ENCODE measurements at regions not wholly inside any gene's neighbourhood (a gene's known extent, or its start where the extent isn't known, plus 50 kb on each side); places are given as distances from the start of the nearest gene placed in this dataset.

DNA sequence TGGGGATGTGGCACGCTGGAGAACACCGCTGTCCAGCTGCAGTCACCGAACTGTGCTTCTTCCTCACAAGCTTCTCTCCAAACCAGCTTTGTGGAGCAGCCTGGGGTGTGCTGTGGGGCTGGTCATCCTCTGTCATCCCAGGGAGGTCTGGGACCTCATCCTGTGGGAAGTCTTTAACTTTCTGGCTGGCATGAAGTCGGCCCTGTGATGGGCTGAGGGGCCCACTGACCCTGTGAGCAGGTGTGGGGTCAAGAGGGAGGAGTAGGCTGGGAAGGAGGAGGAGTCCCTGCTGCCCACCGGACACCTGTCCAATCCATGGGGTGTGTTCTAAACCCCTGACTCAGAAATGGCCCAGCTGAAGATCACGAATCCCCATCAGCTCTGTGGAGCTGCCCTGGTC, 136.2 kb upstream of the SHH start:
- TF ChIP-seq, protein P1, sequence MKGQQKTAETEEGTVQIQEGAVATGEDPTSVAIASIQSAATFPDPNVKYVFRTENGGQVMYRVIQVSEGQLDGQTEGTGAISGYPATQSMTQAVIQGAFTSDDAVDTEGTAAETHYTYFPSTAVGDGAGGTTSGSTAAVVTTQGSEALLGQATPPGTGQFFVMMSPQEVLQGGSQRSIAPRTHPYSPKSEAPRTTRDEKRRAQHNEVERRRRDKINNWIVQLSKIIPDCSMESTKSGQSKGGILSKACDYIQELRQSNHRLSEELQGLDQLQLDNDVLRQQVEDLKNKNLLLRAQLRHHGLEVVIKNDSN (IDR thresholded peaks at IDR 0.05): no peak
- TF ChIP-seq, protein P2, sequence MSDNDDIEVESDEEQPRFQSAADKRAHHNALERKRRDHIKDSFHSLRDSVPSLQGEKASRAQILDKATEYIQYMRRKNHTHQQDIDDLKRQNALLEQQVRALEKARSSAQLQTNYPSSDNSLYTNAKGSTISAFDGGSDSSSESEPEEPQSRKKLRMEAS (IDR thresholded peaks at IDR 0.05): no peak
- TF ChIP-seq, protein P3, sequence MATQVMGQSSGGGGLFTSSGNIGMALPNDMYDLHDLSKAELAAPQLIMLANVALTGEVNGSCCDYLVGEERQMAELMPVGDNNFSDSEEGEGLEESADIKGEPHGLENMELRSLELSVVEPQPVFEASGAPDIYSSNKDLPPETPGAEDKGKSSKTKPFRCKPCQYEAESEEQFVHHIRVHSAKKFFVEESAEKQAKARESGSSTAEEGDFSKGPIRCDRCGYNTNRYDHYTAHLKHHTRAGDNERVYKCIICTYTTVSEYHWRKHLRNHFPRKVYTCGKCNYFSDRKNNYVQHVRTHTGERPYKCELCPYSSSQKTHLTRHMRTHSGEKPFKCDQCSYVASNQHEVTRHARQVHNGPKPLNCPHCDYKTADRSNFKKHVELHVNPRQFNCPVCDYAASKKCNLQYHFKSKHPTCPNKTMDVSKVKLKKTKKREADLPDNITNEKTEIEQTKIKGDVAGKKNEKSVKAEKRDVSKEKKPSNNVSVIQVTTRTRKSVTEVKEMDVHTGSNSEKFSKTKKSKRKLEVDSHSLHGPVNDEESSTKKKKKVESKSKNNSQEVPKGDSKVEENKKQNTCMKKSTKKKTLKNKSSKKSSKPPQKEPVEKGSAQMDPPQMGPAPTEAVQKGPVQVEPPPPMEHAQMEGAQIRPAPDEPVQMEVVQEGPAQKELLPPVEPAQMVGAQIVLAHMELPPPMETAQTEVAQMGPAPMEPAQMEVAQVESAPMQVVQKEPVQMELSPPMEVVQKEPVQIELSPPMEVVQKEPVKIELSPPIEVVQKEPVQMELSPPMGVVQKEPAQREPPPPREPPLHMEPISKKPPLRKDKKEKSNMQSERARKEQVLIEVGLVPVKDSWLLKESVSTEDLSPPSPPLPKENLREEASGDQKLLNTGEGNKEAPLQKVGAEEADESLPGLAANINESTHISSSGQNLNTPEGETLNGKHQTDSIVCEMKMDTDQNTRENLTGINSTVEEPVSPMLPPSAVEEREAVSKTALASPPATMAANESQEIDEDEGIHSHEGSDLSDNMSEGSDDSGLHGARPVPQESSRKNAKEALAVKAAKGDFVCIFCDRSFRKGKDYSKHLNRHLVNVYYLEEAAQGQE (IDR thresholded peaks at IDR 0.05; ENCODE audit: low read depth): no peak
- TF ChIP-seq RAD21 (IDR thresholded peaks at IDR 0.05; ENCODE audit: low read depth) (no peak), EP300 (IDR thresholded peaks at IDR 0.05; ENCODE audit: borderline replicate concordance) (no peak), ZBTB7A (IDR thresholded peaks at IDR 0.05; ENCODE audit: low read depth) (no peak), CREB1 (IDR thresholded peaks at IDR 0.05; ENCODE audit: low read depth) (no peak), NFIC (IDR thresholded peaks at IDR 0.05) (no peak), TCF12 (IDR thresholded peaks at IDR 0.05; ENCODE audit: low read depth) (no peak), TAF1 (IDR thresholded peaks at IDR 0.05; ENCODE audit: low read depth) (no peak), YY1 (IDR thresholded peaks at IDR 0.05; ENCODE audit: low read depth) (no peak), FOXM1 (IDR thresholded peaks at IDR 0.05; ENCODE audit: borderline replicate concordance, low read depth) (no peak), CEBPB (IDR thresholded peaks at IDR 0.05) (no peak), TEAD4 (IDR thresholded peaks at IDR 0.05) (no peak)

DNA sequence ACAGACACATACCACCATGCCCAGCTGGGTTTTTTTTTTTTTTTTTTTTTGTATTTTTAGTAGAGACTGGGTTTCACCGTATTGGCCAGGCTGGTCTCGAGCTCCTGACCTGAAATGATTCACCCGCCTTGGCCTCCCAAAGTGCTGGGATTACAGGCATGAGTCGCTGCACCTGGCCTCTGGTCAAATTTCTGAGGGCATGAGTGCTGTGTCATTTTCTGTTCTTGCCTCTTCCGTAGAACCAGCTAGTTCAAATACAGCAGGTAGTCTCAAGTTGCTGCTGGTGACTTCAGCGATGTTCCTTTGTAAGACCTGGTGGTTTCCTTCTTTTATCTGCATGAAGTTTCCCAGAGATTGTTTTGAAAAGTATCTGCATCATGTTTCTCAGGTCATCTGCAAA, 134.8 kb upstream of the SHH start:
- TF ChIP-seq, protein P2 (IDR thresholded peaks at IDR 0.05): no peak
- TF ChIP-seq TAF1 (IDR thresholded peaks at IDR 0.05; ENCODE audit: low read depth): no peak
- no peak for TF ChIP-seq CEBPB (IDR thresholded peaks at IDR 0.05)
- no peak for TF ChIP-seq TCF12 (IDR thresholded peaks at IDR 0.05; ENCODE audit: low read depth)

DNA sequence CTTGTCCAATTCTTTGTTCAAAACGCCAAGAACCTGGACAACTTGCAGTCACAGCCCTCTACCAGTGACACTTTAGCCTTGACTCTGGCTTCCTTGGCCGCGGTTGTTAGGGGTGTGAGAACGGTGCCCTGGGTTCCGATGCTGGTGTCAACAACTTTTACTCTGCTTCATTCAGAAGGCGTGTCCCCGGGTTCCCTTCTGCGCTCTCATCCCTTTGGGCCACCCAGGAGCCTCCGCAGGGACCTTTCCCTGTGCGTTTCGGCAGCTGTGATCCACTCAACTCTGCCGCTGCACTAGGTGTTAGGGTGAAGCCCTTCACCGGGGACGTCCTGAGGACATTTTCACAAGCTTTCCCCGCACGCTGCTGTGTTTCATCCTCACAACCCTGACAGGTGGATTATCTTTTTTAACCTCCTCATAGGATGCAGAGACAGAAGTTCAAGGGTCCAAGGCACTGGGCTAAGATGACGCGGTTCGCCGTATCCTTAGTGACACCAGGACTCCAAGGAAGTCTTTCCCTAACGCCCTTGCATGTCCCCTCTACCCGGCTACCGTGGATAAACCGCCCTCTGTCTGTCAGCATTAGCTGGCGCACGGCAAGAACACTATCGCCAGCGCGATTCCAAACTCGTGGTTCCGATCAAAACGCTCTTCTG, 133.5 kb upstream of the SHH start:
- TF ChIP-seq, protein P1 (IDR thresholded peaks at IDR 0.05): no peak
- no peak for TF ChIP-seq ZBTB7A (IDR thresholded peaks at IDR 0.05; ENCODE audit: low read depth)
- no peak for TF ChIP-seq CREB1 (IDR thresholded peaks at IDR 0.05; ENCODE audit: low read depth)
- TF ChIP-seq, protein P3 (IDR thresholded peaks at IDR 0.05; ENCODE audit: low read depth): no peak
- TF ChIP-seq, protein P2 (IDR thresholded peaks at IDR 0.05): no peak

DNA sequence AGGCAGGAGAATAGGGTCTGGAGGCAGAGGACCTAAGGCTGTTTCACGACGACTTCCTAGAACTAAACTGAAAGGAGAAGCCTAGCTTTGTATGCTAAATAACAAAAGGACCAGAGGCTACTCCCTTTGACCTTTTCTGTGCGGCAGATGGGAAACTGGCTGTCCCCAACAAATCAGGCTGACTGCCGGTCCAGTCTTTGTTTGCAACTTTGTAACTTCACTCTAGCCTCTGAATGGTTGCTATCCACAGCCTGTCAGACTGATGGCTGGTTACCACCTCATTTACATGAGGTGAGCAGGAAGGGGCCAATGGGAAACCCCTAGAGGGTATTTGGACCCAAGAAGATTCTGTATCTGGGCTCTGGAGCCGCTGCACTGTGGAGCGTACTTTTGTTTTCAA, 132.6 kb upstream of the SHH start:
- TF ChIP-seq NFIC (IDR thresholded peaks at IDR 0.05) (no peak), FOXM1 (IDR thresholded peaks at IDR 0.05; ENCODE audit: borderline replicate concordance, low read depth) (no peak), EP300 (IDR thresholded peaks at IDR 0.05; ENCODE audit: borderline replicate concordance) (no peak), TAF1 (IDR thresholded peaks at IDR 0.05; ENCODE audit: low read depth) (no peak), EGR1 (IDR thresholded peaks at IDR 0.05) (no peak), ZBTB7A (IDR thresholded peaks at IDR 0.05; ENCODE audit: low read depth) (no peak), YY1 (IDR thresholded peaks at IDR 0.05; ENCODE audit: low read depth) (no peak), TCF12 (IDR thresholded peaks at IDR 0.05; ENCODE audit: low read depth) (no peak), CEBPB (IDR thresholded peaks at IDR 0.05) (no peak)
- TF ChIP-seq, protein P1 (IDR thresholded peaks at IDR 0.05): no peak
- TF ChIP-seq, protein P3 (IDR thresholded peaks at IDR 0.05; ENCODE audit: low read depth): no peak
- TF ChIP-seq, protein P2 (IDR thresholded peaks at IDR 0.05): no peak

Measured in Ishikawa (cell line).